Mesendoderm (in vitro differentiated cells): ENCODE measurements at regions not wholly inside any gene's neighbourhood (a gene's known extent, or its start where the extent isn't known, plus 50 kb on each side); places are given as distances from the start of the nearest gene placed in this dataset.

Experiments used
- DNase-seq: peaks from one replicate; pipeline ENCODE4 v3.0.0; 2013
- H2AK5ac ChIP-seq: 2 replicates; pipeline ENCODE4 v1.6.1; 2013; ENCODE audit warnings: low read length, inconsistent platforms
- H2BK120ac ChIP-seq: 2 replicates; pipeline ENCODE4 v1.6.1; 2013; ENCODE audit warnings: low read depth, mild to moderate bottlenecking, low read length, moderate library complexity, mixed read lengths
- H2BK15ac ChIP-seq: replicated peaks from 2 replicates; pipeline ENCODE4 v1.6.1; 2013; ENCODE audit warnings: low read depth, mild to moderate bottlenecking, moderate library complexity
- H2BK5ac ChIP-seq: 2 replicates; pipeline ENCODE4 v1.6.1; 2013; ENCODE audit warnings: low read length, inconsistent platforms
- H3K18ac ChIP-seq: 2 replicates; pipeline ENCODE4 v1.6.1; 2013; ENCODE audit warnings: mild to moderate bottlenecking, low read length, mixed read lengths
- H3K23ac ChIP-seq: one replicate; pipeline ENCODE4 v1.6.1; 2013; ENCODE audit warnings: low read length
- H3K27ac ChIP-seq: 2 replicates; pipeline ENCODE4 v1.5.1; 2013; ENCODE audit warnings: low read depth, mild to moderate bottlenecking, inconsistent platforms, low read length, moderate library complexity
- H3K27me3 ChIP-seq: 2 replicates; pipeline ENCODE4 v1.6.1; 2013; ENCODE audit warnings: low read length, control low read depth, mild to moderate bottlenecking, inconsistent platforms; ENCODE audit not compliant: insufficient read depth, poor library complexity
- H3K36me3 ChIP-seq: 2 replicates; pipeline ENCODE4 v1.6.1; 2013; ENCODE audit warnings: low read length, inconsistent platforms; ENCODE audit not compliant: control insufficient read depth, insufficient read depth
- H3K4ac ChIP-seq: one replicate; pipeline ENCODE4 v1.6.1; 2013; ENCODE audit warnings: low read depth, mild to moderate bottlenecking, low read length, moderate library complexity
- H3K4me1 ChIP-seq: 2 replicates; pipeline ENCODE4 v1.6.1; 2013; ENCODE audit warnings: low read depth, low read length, inconsistent platforms; ENCODE audit not compliant: control insufficient read depth
- H3K4me2 ChIP-seq: 2 replicates; pipeline ENCODE4 v1.6.1; 2013; ENCODE audit warnings: low read length
- H3K4me3 ChIP-seq: 2 replicates; pipeline ENCODE4 v1.5.1; 2013; ENCODE audit warnings: mild to moderate bottlenecking, low read length
- H3K56ac ChIP-seq: one replicate; pipeline ENCODE4 v1.6.1; 2013; ENCODE audit warnings: low read length
- H3K79me1 ChIP-seq: 2 replicates; pipeline ENCODE4 v1.6.1; 2013; ENCODE audit warnings: low read length, inconsistent platforms
- H3K79me2 ChIP-seq: 2 replicates; pipeline ENCODE4 v1.6.1; 2013; ENCODE audit warnings: mild to moderate bottlenecking, low read length; ENCODE audit not compliant: control insufficient read depth, insufficient read depth
- H3K9ac ChIP-seq: 2 replicates; pipeline ENCODE4 v1.6.1; 2013; ENCODE audit warnings: low read length, inconsistent platforms
- H4K5ac ChIP-seq: one replicate; pipeline ENCODE4 v1.6.1; 2013; ENCODE audit warnings: low read length
- H4K8ac ChIP-seq: one replicate; pipeline ENCODE4 v1.6.1; 2013; ENCODE audit warnings: low read depth, mild to moderate bottlenecking, control low read depth, low read length, moderate library complexity
- WGBS: extraction: QIAGEN DNeasy Blood & Tissue Kit; methylation state at CpG from one replicate; pipeline ENCODE4 v1.1.7; 2013; ENCODE audit warnings: low lambda C conversion rate, missing lambda C conversion rate; ENCODE audit not compliant: insufficient coverage; ENCODE audit errors: extremely low coverage; 5-methylcytosine and 5-hydroxymethylcytosine counted together

DNA sequence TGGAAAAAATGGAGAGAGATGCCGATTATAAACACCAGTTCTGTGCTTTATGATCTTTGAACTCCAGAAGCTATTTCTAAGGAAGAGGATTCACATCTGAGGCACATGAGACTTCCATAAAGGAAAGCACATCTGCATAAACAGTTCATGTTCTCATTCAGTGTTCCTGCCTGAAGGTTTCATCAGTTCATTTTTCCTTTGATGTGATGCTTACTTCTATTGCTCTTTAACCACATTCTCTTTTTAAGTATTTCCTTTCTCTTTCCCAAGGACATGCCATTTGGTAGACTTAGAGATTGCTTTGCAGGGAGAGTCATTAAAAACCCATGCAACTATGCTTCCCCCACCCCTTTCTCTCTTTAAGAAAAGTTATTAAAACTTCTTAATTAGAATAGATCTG, 387.0 kb upstream of the FLRT2 start:
- no peaks in the 10 kb centered on the region for H3K36me3 ChIP-seq
- no peak for DNase-seq
- H4K8ac ChIP-seq: no peak overlapping the region
- no peak overlapping the region for H3K27ac ChIP-seq
- no peak overlapping the region for H2BK5ac ChIP-seq
- WGBS: no CpG with 5 or more reads among the region's 1 CpG
- H3K4me2 ChIP-seq: no peak overlapping the region
- H3K23ac ChIP-seq: no peak overlapping the region
- no peaks in the 10 kb centered on the region for H3K79me2 ChIP-seq
- no peak overlapping the region for H2BK120ac ChIP-seq
- no peak overlapping the region for H3K4me3 ChIP-seq
- no peak overlapping the region for H2AK5ac ChIP-seq
- no peak overlapping the region for H3K9ac ChIP-seq
- no peak overlapping the region for H3K4ac ChIP-seq
- H4K5ac ChIP-seq: no peak overlapping the region
- H2BK15ac ChIP-seq: no peak overlapping the region
- H3K56ac ChIP-seq: no peak overlapping the region
- no peak overlapping the region for H3K18ac ChIP-seq
- H3K4me1 ChIP-seq: no peaks in the 10 kb centered on the region
- H3K79me1 ChIP-seq: no peaks in the 10 kb centered on the region
- H3K27me3 ChIP-seq: no peaks in the 10 kb centered on the region

DNA sequence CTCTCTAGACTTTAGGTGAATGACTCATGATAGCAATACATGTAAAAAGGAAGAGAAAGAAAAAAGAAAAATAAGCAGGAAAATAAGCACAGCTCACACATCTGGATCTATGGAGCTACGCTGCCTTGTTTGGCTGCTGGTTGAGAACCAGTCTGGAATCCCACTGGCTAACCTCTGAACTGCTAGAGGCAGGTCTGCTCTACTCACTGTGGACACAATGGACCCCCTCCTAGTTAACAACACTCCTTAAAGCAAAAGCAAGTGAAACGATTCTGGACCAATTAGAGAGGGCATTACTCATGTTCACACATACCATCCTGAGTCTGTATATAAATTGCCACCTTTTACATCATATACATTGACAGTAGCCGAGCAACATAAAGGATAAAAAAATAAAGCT, 383.2 kb upstream of the FLRT2 start:
- no peak overlapping the region for H4K8ac ChIP-seq
- H3K36me3 ChIP-seq: no peaks in the 10 kb centered on the region
- no peak overlapping the region for H4K5ac ChIP-seq
- H3K18ac ChIP-seq: no peak overlapping the region
- H3K56ac ChIP-seq: no peak overlapping the region
- H3K9ac ChIP-seq: no peak overlapping the region
- no peak overlapping the region for H3K4me3 ChIP-seq
- H3K4me1 ChIP-seq: no peaks in the 10 kb centered on the region
- no peak overlapping the region for H2AK5ac ChIP-seq
- H3K4ac ChIP-seq: no peak overlapping the region
- H3K27me3 ChIP-seq: no peaks in the 10 kb centered on the region
- no peak overlapping the region for H3K27ac ChIP-seq
- H3K79me2 ChIP-seq: no peaks in the 10 kb centered on the region
- H3K4me2 ChIP-seq: no peak overlapping the region
- H2BK15ac ChIP-seq: no peak overlapping the region
- no peak overlapping the region for H3K23ac ChIP-seq
- no peak for DNase-seq
- no peaks in the 10 kb centered on the region for H3K79me1 ChIP-seq
- no peak overlapping the region for H2BK5ac ChIP-seq
- H2BK120ac ChIP-seq: no peak overlapping the region
- WGBS: no CpG with 5 or more reads among the region's 3 CpGs

DNA sequence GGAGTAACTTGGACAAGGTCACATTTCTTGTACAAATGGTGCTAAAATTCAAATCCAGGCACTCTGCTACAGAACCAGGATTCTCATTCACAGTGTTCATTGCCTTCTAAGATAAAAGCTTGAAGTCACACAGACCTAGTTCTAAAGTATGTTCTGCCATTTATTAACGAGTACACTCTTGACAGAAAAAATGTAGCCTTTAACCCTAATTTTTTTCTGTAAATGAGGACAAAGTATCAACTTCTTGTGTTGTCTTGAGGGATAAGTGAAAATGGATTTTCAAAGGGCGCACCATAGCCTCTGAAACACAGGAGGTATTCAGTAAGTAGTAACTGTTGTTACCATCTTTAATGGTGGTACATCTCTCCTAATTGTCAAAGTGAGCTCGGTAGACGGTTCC, 379.8 kb upstream of the FLRT2 start:
- no peak overlapping the region for H2BK15ac ChIP-seq

DNA sequence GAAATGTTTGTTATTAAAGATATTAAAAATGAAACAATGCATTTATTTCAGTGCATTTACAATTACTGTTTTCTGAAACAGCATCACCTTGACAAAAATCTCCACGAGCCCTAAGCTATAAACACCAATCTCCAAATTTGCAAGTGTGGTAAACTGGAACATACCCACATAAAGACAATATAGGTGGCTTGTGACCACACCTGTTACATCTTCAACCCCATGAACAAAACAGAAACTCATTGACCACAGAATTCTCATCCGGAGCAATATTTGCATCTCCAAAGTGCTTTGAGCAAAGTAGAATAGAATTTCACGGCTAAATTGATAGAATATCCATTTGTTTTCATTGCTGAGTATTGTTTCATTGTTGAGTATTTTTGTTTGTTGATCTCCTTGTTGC, 375.2 kb upstream of the FLRT2 start:
- no peak overlapping the region for H2BK120ac ChIP-seq
- H3K4me3 ChIP-seq: no peak overlapping the region
- no peak for DNase-seq
- no peak overlapping the region for H3K56ac ChIP-seq
- no peaks in the 10 kb centered on the region for H3K4me1 ChIP-seq
- H3K79me2 ChIP-seq: no peaks in the 10 kb centered on the region
- H3K36me3 ChIP-seq: no peaks in the 10 kb centered on the region
- no peak overlapping the region for H3K23ac ChIP-seq
- H3K4me2 ChIP-seq: no peak overlapping the region
- no peak overlapping the region for H3K9ac ChIP-seq
- no peak overlapping the region for H3K18ac ChIP-seq
- no CpG with 5 or more reads among the region's 3 CpGs for WGBS
- H2BK5ac ChIP-seq: no peak overlapping the region
- no peaks in the 10 kb centered on the region for H3K79me1 ChIP-seq
- H3K27me3 ChIP-seq: no peaks in the 10 kb centered on the region
- H4K8ac ChIP-seq: no peak overlapping the region
- no peak overlapping the region for H2BK15ac ChIP-seq
- H2AK5ac ChIP-seq: no peak overlapping the region
- no peak overlapping the region for H3K27ac ChIP-seq
- H4K5ac ChIP-seq: no peak overlapping the region
- H3K4ac ChIP-seq: no peak overlapping the region

More for the DNA sequence above, 379.8 kb upstream of the FLRT2 start:
- H3K4me1 ChIP-seq: no peaks in the 10 kb centered on the region
- H3K79me1 ChIP-seq: no peaks in the 10 kb centered on the region
- WGBS: no CpG with 5 or more reads among the region's 4 CpGs
- no peaks in the 10 kb centered on the region for H3K27me3 ChIP-seq
- no peak for DNase-seq
- H3K18ac ChIP-seq: no peak overlapping the region
- H2BK120ac ChIP-seq: no peak overlapping the region
- no peak overlapping the region for H4K8ac ChIP-seq
- H2AK5ac ChIP-seq: no peak overlapping the region
- no peak overlapping the region for H3K4me2 ChIP-seq
- no peak overlapping the region for H3K4ac ChIP-seq
- no peak overlapping the region for H3K9ac ChIP-seq
- H3K4me3 ChIP-seq: no peak overlapping the region
- H3K56ac ChIP-seq: no peak overlapping the region
- H3K79me2 ChIP-seq: no peaks in the 10 kb centered on the region
- H2BK5ac ChIP-seq: no peak overlapping the region
- no peak overlapping the region for H4K5ac ChIP-seq
- no peak overlapping the region for H3K23ac ChIP-seq
- no peaks in the 10 kb centered on the region for H3K36me3 ChIP-seq
- no peak overlapping the region for H3K27ac ChIP-seq

DNA sequence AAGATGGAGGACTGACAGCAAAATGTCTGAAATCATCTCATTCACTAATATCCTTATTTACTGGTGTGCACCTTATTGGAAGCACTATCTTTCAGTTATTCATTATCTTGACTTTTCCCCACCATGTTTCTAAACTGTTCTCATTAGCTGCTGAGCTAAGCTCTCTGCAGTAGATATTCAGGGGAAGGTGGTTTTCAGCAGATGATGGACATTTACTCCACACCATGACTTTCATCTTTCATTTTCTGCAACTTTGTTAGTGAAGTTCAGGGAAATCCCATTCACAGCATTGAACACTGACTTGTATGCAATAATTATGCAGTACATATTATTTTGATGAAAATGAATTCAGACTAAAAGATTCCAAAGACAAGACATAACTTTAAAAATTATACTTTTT, 373.6 kb upstream of the FLRT2 start:
- Histone ChIP-seq H3K4me3 (no peak overlapping the region), H3K9ac (no peak overlapping the region), H2BK120ac (no peak overlapping the region), H3K4ac (no peak overlapping the region), H3K4me1 (no peaks in the 10 kb centered on the region), H3K36me3 (no peaks in the 10 kb centered on the region), H3K27me3 (no peaks in the 10 kb centered on the region), H3K79me1 (no peaks in the 10 kb centered on the region), H3K18ac (no peak overlapping the region), H2BK5ac (no peak overlapping the region), H3K56ac (no peak overlapping the region), H4K8ac (no peak overlapping the region), H3K27ac (no peak overlapping the region), H3K23ac (no peak overlapping the region), H2AK5ac (no peak overlapping the region), H4K5ac (no peak overlapping the region), H3K79me2 (no peaks in the 10 kb centered on the region), H2BK15ac (no peak overlapping the region), H3K4me2 (no peak overlapping the region)
- no peak for DNase-seq

DNA sequence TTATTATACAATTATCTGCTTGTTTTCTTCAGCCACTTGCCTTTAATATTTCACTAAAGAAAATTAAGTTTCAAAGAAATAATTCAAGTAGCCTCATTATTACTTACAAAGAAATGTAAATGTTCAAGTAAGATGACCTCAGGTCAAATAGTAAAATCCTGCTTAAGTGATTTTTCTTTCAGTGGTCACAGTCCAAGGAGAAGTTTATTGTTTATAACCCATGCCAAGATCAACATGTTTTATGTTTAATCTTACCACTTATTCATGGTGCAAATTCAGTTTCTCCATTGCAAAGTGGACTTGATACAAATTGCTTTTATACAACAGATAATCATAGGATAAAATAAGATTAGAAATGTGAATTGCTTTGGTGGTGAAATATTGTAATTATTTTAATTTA, 370.2 kb upstream of the FLRT2 start:
- Histone ChIP-seq H3K4me1 (no peaks in the 10 kb centered on the region), H2BK120ac (no peak overlapping the region), H3K79me2 (no peaks in the 10 kb centered on the region), H4K8ac (no peak overlapping the region), H3K56ac (no peak overlapping the region), H3K4me2 (no peak overlapping the region), H3K27ac (no peak overlapping the region), H3K4ac (no peak overlapping the region), H3K27me3 (no peaks in the 10 kb centered on the region), H3K79me1 (no peaks in the 10 kb centered on the region), H4K5ac (no peak overlapping the region), H2BK15ac (no peak overlapping the region), H3K36me3 (no peaks in the 10 kb centered on the region), H3K4me3 (no peak overlapping the region), H2BK5ac (no peak overlapping the region), H3K9ac (no peak overlapping the region), H2AK5ac (no peak overlapping the region), H3K18ac (no peak overlapping the region), H3K23ac (no peak overlapping the region)
- no peak for DNase-seq
